GM12891 (cell line): ENCODE measurements at regions not wholly inside any gene's neighbourhood (a gene's known extent, or its start where the extent isn't known, plus 50 kb on each side); places are given as distances from the start of the nearest gene placed in this dataset.

Experiments
- DNase-seq: peaks from one replicate; pipeline ENCODE4 v3.0.0; 2011; ENCODE audit warnings: low spot score; ENCODE audit not compliant: insufficient read length
- FAIRE-seq: peaks from 2 replicates; lab custom pipeline; 2011; peaks lifted over from hg19 to GRCh38; lab: Jason Lieb, UNC
- PAX5 ChIP-seq: IDR thresholded peaks from 2 replicates; pipeline ENCODE4 v1.6.1; 2011; ENCODE audit warnings: low read length, moderate library complexity, mild to moderate bottlenecking; ENCODE audit not compliant: insufficient read depth, severe bottlenecking
- POLR2A ChIP-seq: IDR thresholded peaks from 2 replicates; pipeline ENCODE4 v1.6.1; 2011; ENCODE audit warnings: low read depth, low read length, control low read depth
- POLR2AphosphoS5 ChIP-seq: IDR thresholded peaks from 2 replicates; pipeline ENCODE4 v1.6.1; 2011; ENCODE audit warnings: low read depth, low read length, control low read depth
- POU2F2 ChIP-seq: IDR thresholded peaks from 2 replicates; pipeline ENCODE4 v1.6.1; 2011; ENCODE audit warnings: low read depth, mild to moderate bottlenecking, control low read depth, low read length, moderate library complexity
- SPI1 ChIP-seq: IDR thresholded peaks from 2 replicates; pipeline ENCODE4 v1.6.1; 2011; ENCODE audit warnings: low read depth, low read length, control low read depth
- TAF1 ChIP-seq: IDR thresholded peaks from 2 replicates; pipeline ENCODE4 v1.6.1; 2011; ENCODE audit warnings: low read depth, low read length, control low read depth

DNA sequence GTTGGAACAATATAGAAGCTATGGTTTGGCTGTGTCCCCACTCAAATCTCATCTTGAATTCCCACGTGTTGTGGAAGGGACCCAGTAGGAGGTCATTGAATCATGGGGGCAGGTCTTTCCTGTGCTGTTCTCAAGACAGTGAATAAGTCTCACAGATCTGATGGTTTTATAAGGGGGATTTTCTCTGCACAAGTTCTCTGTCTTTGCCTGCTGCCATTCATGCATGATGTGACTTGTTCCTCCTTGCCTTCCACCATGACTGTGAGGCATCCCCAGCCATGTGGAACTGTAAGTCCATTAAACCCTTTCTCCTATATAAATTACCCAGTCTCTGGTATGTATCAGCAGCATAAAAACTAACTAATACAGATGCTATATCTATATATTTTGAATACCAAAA is 135.2 kb upstream of the EDNRA start:
- no peak for TF ChIP-seq POLR2A
- TF ChIP-seq POLR2AphosphoS5 = no peak
- no peak for TF ChIP-seq SPI1
- TF ChIP-seq PAX5 = no peak
- TF ChIP-seq TAF1 = no peak
- no peak for TF ChIP-seq POU2F2
- FAIRE-seq = no peak

DNA sequence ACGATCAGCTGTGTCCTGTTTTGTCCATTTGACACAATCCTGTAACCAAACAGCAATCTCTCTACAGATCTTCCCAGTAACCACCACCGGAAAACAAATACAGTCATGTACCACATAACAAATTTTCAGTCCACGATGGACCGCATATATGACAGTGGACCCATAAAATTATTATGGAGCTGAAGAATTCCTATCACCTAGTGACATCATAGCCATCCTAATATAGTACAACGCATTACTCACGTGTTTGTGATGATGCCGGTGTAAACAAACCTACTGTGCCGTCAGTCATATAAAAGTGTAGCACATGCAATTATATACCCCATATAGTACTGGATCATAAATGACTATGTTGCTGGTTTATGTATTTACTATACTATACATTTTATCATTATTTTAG is 133.7 kb upstream of the EDNRA start:
- DNase-seq = no peak
- no peak for FAIRE-seq
- TF ChIP-seq PAX5 (no peak), POU2F2 (no peak), TAF1 (no peak), POLR2AphosphoS5 (no peak), SPI1 (no peak), POLR2A (no peak)

More for the DNA sequence above, 135.2 kb upstream of the EDNRA start:
- no peak for DNase-seq

DNA sequence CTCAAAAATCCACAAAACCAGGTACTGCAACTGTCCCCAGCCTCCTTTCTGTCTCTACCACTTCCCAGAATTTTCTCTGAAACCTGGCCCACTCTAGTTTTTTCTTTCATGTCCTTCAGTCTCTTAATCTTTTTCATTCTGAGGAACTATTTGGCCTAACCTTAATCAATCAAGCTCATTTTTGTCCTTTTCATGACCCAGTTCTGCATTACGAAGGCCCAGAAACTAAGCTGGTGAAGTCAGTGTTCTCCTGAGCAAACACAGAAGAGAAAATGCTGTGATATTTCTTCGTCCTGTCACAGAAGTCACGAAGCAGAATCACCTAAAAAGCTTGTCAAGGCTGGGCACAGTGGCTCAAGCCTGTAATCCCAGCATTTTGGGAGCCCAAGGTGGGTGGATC is 131.7 kb upstream of the EDNRA start:
- no peak for FAIRE-seq
- TF ChIP-seq TAF1 = no peak
- no peak for TF ChIP-seq POLR2A
- TF ChIP-seq POLR2AphosphoS5 = no peak
- TF ChIP-seq SPI1 = no peak
- TF ChIP-seq PAX5 = no peak
- no peak for TF ChIP-seq POU2F2
- DNase-seq = no peak

DNA sequence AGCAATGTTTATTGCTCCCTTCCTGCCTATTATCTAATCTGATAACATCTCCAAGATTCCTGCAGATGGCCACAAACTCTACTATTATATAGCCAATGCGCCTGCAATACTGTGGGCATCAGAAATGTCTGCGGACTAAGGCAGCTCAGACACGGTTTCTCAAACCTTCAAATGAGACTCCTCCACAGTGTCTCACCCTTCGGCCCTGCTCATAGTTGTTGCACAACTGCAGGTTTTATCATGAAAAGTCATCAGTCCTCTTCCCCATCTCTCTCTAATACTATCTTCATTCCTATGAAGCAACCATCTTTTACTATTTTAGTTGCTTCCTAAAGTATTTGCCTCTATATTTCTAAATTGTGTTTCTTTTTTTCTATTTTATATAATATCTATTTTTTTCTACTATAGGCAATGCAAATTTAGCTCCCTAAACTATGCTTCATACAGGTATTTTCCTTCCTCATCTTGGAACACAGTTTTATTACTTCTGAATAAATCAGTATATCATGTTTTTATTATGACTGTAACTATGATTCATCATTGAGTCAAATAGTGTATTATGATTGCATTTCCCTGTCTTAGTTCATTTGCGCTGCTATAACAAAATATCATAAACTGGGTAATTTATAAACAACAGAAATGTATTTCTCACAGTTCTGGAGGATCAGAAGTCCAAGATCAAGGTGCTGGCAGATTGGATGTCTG is 129.7 kb upstream of the EDNRA start:
- TF ChIP-seq POLR2AphosphoS5 = no peak
- no peak for TF ChIP-seq POU2F2
- no peak for TF ChIP-seq SPI1
- TF ChIP-seq POLR2A = no peak
- TF ChIP-seq TAF1 = no peak
- TF ChIP-seq PAX5 = no peak
- DNase-seq (no peak), FAIRE-seq (no peak)

DNA sequence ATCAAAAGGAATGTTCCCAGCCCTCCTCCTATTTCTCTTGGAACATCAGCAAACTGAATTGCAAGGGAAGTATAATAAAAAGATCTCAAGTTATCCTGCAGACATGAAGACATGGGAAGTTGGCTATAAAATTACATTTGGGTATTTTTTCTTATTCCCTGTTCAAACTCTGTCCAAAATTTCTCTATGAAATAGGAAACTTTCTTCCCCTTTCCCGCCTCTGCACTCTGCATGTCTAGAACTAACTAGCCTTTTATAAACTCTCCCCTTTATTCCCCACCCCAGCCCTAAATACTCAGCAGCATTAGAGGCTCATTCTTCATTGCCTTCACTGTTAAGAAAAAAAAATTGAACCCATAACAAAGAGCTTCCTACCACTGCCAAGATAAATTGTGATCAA is 126.7 kb upstream of the EDNRA start:
- FAIRE-seq (no peak), DNase-seq (no peak)
- TF ChIP-seq SPI1 (no peak), POLR2A (no peak), POLR2AphosphoS5 (no peak), TAF1 (no peak), POU2F2 (no peak), PAX5 (no peak)

DNA sequence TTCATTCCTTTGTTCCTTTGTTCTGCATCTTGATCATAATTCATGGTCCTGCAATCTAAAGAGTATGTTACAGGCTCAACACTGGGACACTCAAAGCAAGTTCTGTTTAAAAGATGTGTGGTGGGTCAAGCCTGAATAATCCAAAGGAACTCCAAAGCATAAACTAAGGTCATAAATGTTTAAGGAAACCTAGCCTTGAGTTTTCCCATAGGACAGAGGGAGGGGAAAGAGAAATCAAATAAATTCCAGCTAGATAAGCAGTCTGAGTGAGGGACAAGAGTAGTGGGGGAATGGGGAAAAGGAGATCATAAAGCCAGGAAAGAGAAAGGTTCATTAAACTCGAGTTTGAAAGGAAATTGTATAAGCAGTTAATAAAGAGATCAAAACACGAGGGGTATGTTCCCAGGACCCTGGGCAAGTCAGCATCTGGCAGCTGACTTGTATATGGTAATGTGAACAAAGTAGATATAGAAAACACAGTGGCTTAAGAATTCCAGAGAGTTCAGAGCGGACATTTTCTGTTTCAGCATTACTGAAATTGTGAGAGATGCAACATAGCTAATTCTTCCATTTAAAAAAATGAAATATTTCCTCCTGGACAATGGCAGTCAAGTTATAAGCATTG is 125.8 kb upstream of the EDNRA start:
- TF ChIP-seq PAX5 = no peak
- TF ChIP-seq POU2F2 = no peak
- TF ChIP-seq POLR2A = no peak
- TF ChIP-seq TAF1 = no peak
- TF ChIP-seq POLR2AphosphoS5 = no peak
- TF ChIP-seq SPI1 = no peak
- FAIRE-seq (no peak), DNase-seq (no peak)

- DNase-seq = no peak
- no peak for FAIRE-seq
- TF ChIP-seq POLR2AphosphoS5 (no peak), POLR2A (no peak), PAX5 (no peak), TAF1 (no peak), SPI1 (no peak), POU2F2 (no peak)
These were observed 125.0 kb upstream of the EDNRA start for GRCh38 chr4:147355847-147356246.

- TF ChIP-seq TAF1 = no peak
- no peak for TF ChIP-seq POLR2A
- TF ChIP-seq POLR2AphosphoS5 = no peak
- TF ChIP-seq PAX5 = no peak
- TF ChIP-seq SPI1 = no peak
- TF ChIP-seq POU2F2 = no peak
- FAIRE-seq (no peak), DNase-seq (no peak)
These were observed 120.6 kb upstream of the EDNRA start for GRCh38 chr4:147360301-147360700.

DNA sequence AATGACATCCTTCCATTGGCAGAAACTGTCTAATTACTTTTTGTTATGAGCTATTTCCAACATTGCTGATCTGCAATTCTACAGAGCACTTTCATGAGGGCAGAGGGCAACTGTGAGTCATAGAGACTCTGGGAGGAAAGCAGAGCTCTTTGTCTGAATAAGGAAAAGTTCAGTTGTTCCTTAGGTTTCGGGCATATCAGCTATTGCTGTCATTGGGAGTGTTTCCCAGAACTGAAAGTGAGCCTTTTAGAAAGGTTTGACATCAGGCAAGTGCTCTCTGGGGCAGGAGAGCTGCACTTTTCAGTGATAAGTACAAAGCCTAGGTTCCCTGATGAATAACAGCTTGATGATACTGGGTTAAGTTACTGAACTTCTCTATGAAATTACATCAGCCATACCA is 119.2 kb upstream of the EDNRA start:
- no peak for TF ChIP-seq PAX5
- TF ChIP-seq POU2F2 = no peak
- no peak for TF ChIP-seq TAF1
- no peak for TF ChIP-seq POLR2A
- no peak for TF ChIP-seq SPI1
- no peak for TF ChIP-seq POLR2AphosphoS5
- DNase-seq (no peak), FAIRE-seq (no peak)
